ENCODE measurements at regions not wholly inside any gene's neighbourhood (a gene's known extent, or its start where the extent isn't known, plus 50 kb on each side); places are given as distances from the start of the nearest gene placed in this dataset.

DNA sequence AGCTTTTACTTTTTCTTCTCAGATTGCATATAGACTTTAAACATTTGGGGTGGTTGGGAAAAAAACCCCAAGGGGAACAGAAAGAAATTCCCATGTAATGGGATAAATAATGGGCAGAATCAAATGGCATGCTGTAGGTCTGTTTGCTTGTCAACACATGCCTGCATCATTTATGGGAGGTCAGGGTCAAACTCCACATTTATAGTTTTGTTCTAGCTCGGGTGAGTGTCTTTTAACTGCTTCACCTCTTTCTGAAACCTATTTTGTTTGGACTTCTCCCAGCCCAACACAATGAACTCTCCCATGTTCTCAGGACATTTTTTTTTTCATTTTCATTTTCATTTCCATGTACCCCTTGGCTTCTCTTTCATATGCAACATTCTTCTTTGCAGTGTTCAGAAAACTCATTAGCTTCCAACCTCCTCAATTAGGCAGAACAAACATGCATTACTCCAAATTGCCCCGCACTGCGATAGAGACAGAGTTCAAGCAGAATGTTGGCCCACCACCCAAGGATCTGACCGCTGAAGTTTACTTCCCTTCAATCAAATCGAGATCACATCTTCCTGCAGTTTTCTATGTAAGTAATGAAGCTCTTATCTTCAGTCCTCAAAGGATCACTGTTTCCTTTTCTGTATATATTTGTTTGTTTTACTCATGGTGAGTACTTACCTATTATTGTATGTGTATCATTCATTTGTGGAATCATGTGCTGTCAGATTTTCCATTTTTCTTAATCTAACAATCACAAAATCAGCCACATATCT lies 354.6 kb downstream of the ZSWIM6 start:
- H3K4me3 Mint-ChIP-seq (ENCODE audit: low read depth) = no peak overlapping the region
- H3K4me1 Mint-ChIP-seq (ENCODE audit: low read depth) = no peaks in the 10 kb centered on the region
- no peaks in the 10 kb centered on the region for H3K36me3 Mint-ChIP-seq (ENCODE audit: low read depth)
- DNase-seq (ENCODE audit: low spot score) = no peak
- H3K27me3 Mint-ChIP-seq (ENCODE audit: low read depth) = peaks cover 4% of the 10 kb centered on the region
- intact Hi-C loops (cut with micrococcal nuclease) = no loop called here
- no peak overlapping the region for H3K27ac Mint-ChIP-seq
- H3K9me3 Mint-ChIP-seq = no peaks in the 10 kb centered on the region

DNA sequence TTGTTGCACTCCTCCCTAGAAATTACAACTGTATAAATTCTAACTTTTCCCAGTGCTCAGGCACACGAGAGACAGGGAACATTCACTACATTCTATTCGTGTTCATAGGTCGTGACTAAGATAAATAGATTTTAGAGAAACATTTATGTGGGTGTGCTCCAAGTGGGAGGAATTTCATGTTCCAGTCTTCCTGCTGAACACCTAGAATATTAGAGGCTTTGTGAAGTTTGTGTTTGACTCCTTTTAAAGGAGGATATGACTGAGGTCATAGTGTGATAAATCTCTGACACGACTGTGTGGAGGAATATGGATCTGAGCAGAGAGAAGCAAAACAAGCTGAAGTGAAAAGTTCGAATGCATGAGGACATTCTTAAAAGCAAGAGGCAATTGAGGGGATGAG lies 355.3 kb downstream of the ZSWIM6 start:
- H3K27ac Mint-ChIP-seq = no peak overlapping the region
- intact Hi-C loops (cut with micrococcal nuclease) = no loop called here
- DNase-seq (ENCODE audit: low spot score) = no peak
- H3K36me3 Mint-ChIP-seq (ENCODE audit: low read depth) = no peaks in the 10 kb centered on the region
- H3K9me3 Mint-ChIP-seq = peaks cover 4% of the 10 kb centered on the region
- H3K4me3 Mint-ChIP-seq (ENCODE audit: low read depth) = no peak overlapping the region
- no peaks in the 10 kb centered on the region for H3K4me1 Mint-ChIP-seq (ENCODE audit: low read depth)
- H3K27me3 Mint-ChIP-seq (ENCODE audit: low read depth) = peaks cover 3% of the 10 kb centered on the region

DNA sequence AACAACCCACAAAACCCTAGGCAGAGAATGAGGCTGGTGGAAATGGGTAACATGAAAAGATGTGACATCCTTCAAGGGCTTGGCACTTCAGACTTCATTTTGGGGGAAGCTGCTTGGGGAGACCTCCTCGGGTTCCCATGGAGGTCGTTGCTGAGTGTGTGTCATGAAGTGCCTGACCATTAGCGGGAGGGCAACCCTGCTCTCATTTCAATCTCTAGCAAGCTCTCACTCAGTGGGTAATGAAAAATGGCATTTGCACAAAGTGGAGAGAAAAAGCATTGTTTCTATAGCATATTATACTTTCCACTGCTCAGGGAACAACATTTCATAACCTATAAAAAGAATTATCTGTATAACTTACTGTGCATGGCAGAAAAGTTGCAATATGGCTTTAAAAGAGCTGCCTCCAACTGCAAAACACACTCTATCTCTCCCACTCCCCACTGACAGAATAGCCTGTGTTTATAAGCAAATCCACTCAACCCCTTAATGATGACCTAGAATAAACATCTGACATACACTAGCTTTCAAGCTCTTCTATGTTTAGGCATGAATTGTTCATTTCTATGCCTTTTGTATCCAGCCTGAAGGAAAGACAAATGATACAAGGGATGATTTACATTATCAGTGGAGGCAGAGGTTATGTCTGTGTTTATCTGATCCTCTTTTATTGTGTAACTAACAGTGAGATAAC lies 357.2 kb downstream of the ZSWIM6 start:
- Mint-ChIP-seq H3K4me3 (ENCODE audit: low read depth) (no peak overlapping the region), H3K27me3 (ENCODE audit: low read depth) (peaks cover 3% of the 10 kb centered on the region), H3K4me1 (ENCODE audit: low read depth) (no peaks in the 10 kb centered on the region), H3K27ac (no peak overlapping the region), H3K36me3 (ENCODE audit: low read depth) (no peaks in the 10 kb centered on the region), H3K9me3 (peaks cover 9% of the 10 kb centered on the region)
- intact Hi-C loops (cut with micrococcal nuclease) = no loop called here
- no peak for DNase-seq (ENCODE audit: low spot score)

- no peak overlapping the region for H3K4me3 Mint-ChIP-seq (ENCODE audit: low read depth)
- intact Hi-C loops (cut with micrococcal nuclease) = no loop called here
- peaks cover 4% of the 10 kb centered on the region for H3K9me3 Mint-ChIP-seq
- H3K36me3 Mint-ChIP-seq (ENCODE audit: low read depth) = no peaks in the 10 kb centered on the region
- no peaks in the 10 kb centered on the region for H3K27me3 Mint-ChIP-seq (ENCODE audit: low read depth)
- H3K27ac Mint-ChIP-seq = no peak overlapping the region
- DNase-seq (ENCODE audit: low spot score) = no peak
- no peaks in the 10 kb centered on the region for H3K4me1 Mint-ChIP-seq (ENCODE audit: low read depth)
These were observed 365.9 kb downstream of the ZSWIM6 start for GRCh38 chr5:61697809-61698558.

- Mint-ChIP-seq H3K4me3 (ENCODE audit: low read depth) (no peak overlapping the region), H3K9me3 (no peaks in the 10 kb centered on the region), H3K36me3 (ENCODE audit: low read depth) (no peaks in the 10 kb centered on the region), H3K4me1 (ENCODE audit: low read depth) (no peaks in the 10 kb centered on the region), H3K27me3 (ENCODE audit: low read depth) (no peaks in the 10 kb centered on the region), H3K27ac (no peak overlapping the region)
- no peak for DNase-seq (ENCODE audit: low spot score)
- intact Hi-C loops (cut with micrococcal nuclease) = no loop called here
These were observed 370.0 kb downstream of the ZSWIM6 start for GRCh38 chr5:61701877-61702602.

- Mint-ChIP-seq H3K27ac (no peak overlapping the region), H3K4me3 (ENCODE audit: low read depth) (no peak overlapping the region), H3K27me3 (ENCODE audit: low read depth) (no peaks in the 10 kb centered on the region), H3K36me3 (ENCODE audit: low read depth) (no peaks in the 10 kb centered on the region), H3K9me3 (no peaks in the 10 kb centered on the region), H3K4me1 (ENCODE audit: low read depth) (no peaks in the 10 kb centered on the region)
- DNase-seq (ENCODE audit: low spot score) = no peak
- intact Hi-C loops (cut with micrococcal nuclease) = no loop called here
These were observed 370.7 kb downstream of the ZSWIM6 start for GRCh38 chr5:61702784-61703183.

DNA sequence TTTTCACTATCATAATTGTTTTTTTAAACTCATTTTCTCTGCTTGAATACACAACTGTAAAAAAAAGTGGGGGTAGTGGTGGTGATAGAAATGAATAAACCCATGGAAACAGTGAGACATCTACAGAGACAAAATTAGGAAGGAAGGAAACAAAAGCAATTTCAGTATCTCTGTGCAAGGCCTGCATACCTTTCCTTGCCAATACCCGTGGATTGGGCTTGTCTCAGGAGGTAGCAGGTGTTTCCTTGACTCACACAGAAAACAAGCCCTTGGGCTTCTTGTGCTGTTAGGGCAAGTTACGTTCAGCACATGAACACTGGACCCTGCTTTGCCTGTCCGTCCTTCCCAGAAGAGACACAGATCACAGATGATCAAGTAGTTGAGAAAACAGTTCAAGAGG lies 372.2 kb downstream of the ZSWIM6 start:
- Mint-ChIP-seq H3K4me3 (ENCODE audit: low read depth) (no peak overlapping the region), H3K36me3 (ENCODE audit: low read depth) (no peaks in the 10 kb centered on the region), H3K4me1 (ENCODE audit: low read depth) (no peaks in the 10 kb centered on the region), H3K27ac (no peak overlapping the region), H3K27me3 (ENCODE audit: low read depth) (no peaks in the 10 kb centered on the region), H3K9me3 (no peaks in the 10 kb centered on the region)
- DNase-seq (ENCODE audit: low spot score) = no peak
- intact Hi-C loops (cut with micrococcal nuclease) = no loop called here

DNA sequence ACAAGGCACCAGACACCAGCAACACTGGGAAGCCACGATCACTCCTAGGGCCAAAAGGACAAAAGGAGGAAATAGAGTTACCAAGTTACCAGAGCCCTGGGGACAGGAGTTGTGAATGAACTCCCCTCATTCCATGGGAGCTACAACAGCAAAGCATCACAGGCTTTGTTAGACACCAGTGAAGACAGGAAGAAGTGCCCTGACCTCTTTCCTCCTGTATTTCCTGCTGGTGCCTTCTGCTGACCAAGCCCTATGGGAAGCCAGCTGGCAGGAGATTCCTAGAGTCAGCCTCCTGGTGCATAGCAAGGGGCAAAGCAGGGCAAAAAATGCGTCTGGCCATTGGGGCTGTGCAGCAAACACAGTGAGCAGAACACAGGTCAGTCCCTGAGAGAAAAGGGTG lies 374.7 kb downstream of the ZSWIM6 start:
- no peaks in the 10 kb centered on the region for H3K27me3 Mint-ChIP-seq (ENCODE audit: low read depth)
- no peak for DNase-seq (ENCODE audit: low spot score)
- no peak overlapping the region for H3K27ac Mint-ChIP-seq
- H3K4me3 Mint-ChIP-seq (ENCODE audit: low read depth) = no peak overlapping the region
- no peaks in the 10 kb centered on the region for H3K36me3 Mint-ChIP-seq (ENCODE audit: low read depth)
- peaks cover 3% of the 10 kb centered on the region for H3K9me3 Mint-ChIP-seq
- intact Hi-C loops (cut with micrococcal nuclease) = no loop called here
- no peaks in the 10 kb centered on the region for H3K4me1 Mint-ChIP-seq (ENCODE audit: low read depth)

DNA sequence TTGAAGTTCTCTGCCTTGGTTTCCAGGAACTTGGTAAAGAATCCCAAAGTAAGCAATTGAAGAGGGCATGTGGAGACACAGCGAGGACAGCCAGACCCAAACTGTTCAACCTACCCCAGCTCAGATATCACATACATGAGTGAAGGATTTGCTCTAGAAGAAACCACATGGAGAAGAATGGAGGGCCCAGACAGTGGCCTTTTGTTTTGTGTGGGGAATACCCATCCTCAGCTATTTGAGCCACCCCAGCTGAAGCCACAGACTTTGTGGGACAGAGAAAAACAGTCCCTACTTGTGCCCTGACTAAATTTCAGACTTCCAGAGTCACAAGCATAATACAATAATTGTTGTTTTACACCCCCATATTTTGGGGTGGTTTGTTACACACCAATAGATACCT lies 387.1 kb downstream of the ZSWIM6 start:
- DNase-seq (ENCODE audit: low spot score) = no peak
- H3K27ac Mint-ChIP-seq = no peak overlapping the region
- no peaks in the 10 kb centered on the region for H3K27me3 Mint-ChIP-seq (ENCODE audit: low read depth)
- no peaks in the 10 kb centered on the region for H3K4me1 Mint-ChIP-seq (ENCODE audit: low read depth)
- no peak overlapping the region for H3K4me3 Mint-ChIP-seq (ENCODE audit: low read depth)
- no peaks in the 10 kb centered on the region for H3K36me3 Mint-ChIP-seq (ENCODE audit: low read depth)
- intact Hi-C loops (cut with micrococcal nuclease) = no loop called here
- H3K9me3 Mint-ChIP-seq = peaks cover 4% of the 10 kb centered on the region

DNA sequence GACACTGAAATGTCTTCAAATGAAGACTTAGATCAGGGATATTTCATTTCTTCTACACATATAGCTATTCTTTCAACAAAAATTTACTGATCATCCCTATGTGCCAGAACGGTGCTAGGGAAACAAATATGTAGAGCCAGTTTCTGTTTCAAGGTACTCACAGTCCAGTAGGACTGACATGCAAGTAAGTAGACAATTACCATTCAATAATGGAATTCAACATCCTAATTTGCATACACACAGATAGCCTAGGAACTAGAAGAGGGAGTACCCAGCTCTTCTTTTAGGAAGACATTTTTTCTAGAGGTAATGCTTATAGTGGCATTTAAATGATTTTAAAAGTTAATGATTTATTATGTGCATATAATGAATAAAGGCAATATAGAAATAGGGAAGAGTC lies 388.8 kb downstream of the ZSWIM6 start:
- no peaks in the 10 kb centered on the region for H3K4me1 Mint-ChIP-seq (ENCODE audit: low read depth)
- no peak overlapping the region for H3K27ac Mint-ChIP-seq
- no peak for DNase-seq (ENCODE audit: low spot score)
- H3K4me3 Mint-ChIP-seq (ENCODE audit: low read depth) = no peak overlapping the region
- H3K36me3 Mint-ChIP-seq (ENCODE audit: low read depth) = no peaks in the 10 kb centered on the region
- H3K9me3 Mint-ChIP-seq = peaks cover 4% of the 10 kb centered on the region
- H3K27me3 Mint-ChIP-seq (ENCODE audit: low read depth) = no peaks in the 10 kb centered on the region
- intact Hi-C loops (cut with micrococcal nuclease) = no loop called here

DNA sequence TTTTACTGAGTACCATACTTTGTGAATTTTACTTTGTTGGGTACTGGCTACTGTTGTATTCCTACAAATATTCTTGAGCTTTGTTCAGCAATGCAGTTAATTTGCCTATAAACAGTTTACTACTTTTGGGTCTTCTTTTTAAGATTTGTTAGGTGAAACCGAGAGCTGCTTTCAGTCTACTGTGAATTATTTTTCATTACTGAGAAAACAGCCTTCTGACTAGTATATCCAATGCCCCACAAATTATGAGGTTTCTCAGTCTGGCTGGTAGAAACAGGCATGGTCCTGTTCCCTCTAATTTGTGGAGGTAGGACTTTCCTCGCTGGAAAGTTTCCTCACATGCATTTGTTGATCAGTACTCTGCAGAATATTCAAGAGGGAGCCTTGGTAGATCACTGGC lies 392.0 kb downstream of the ZSWIM6 start:
- no peak for DNase-seq (ENCODE audit: low spot score)
- no peaks in the 10 kb centered on the region for H3K36me3 Mint-ChIP-seq (ENCODE audit: low read depth)
- no peaks in the 10 kb centered on the region for H3K27me3 Mint-ChIP-seq (ENCODE audit: low read depth)
- peaks cover 4% of the 10 kb centered on the region for H3K9me3 Mint-ChIP-seq
- H3K4me3 Mint-ChIP-seq (ENCODE audit: low read depth) = no peak overlapping the region
- intact Hi-C loops (cut with micrococcal nuclease) = no loop called here
- no peak overlapping the region for H3K27ac Mint-ChIP-seq
- no peaks in the 10 kb centered on the region for H3K4me1 Mint-ChIP-seq (ENCODE audit: low read depth)

GRCh38 chr5:61728287-61728686 lies 396.2 kb downstream of the ZSWIM6 start:
- Mint-ChIP-seq H3K36me3 (ENCODE audit: low read depth) (no peaks in the 10 kb centered on the region), H3K27me3 (ENCODE audit: low read depth) (peaks cover 2% of the 10 kb centered on the region), H3K4me1 (ENCODE audit: low read depth) (no peaks in the 10 kb centered on the region), H3K27ac (no peak overlapping the region), H3K4me3 (ENCODE audit: low read depth) (no peak overlapping the region), H3K9me3 (no peaks in the 10 kb centered on the region)
- intact Hi-C loops (cut with micrococcal nuclease) = no loop called here
- no peak for DNase-seq (ENCODE audit: low spot score)

Data from activated T-helper 2 cell treated with anti-CD3 and anti-CD28 coated beads, Interferon-gamma antibody, Interleukin-2, Interleukin-4, amounts not matched to agents 10 μg/mL and 5 μg/mL and 100 μg/mL, durations not matched to agents 14 hours and 24 hours and 36 hours (primary cell).